ENCODE measurements at regions not wholly inside any gene's neighbourhood (a gene's known extent, or its start where the extent isn't known, plus 50 kb on each side); places are given as distances from the start of the nearest gene placed in this dataset.

DNA sequence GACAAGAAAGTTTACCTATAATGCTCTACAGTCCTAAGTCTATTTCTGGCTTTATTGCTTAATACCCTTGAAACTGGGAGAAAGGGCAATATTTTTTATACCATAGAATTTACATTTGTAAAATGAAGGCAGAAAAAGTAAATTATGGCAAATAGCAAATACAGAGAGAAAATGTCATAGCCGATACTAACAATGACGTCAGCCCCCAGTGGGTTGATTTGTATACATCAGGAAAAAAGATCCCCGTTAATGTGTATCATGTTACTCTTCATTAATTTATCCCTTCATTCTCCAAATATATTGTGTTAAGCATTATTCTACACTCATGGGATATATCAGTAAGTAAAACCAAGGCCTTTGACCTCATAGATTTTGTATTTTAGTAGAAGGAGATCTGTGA, 445.1 kb upstream of the SYT1 start:
- TF ChIP-seq, protein P1, sequence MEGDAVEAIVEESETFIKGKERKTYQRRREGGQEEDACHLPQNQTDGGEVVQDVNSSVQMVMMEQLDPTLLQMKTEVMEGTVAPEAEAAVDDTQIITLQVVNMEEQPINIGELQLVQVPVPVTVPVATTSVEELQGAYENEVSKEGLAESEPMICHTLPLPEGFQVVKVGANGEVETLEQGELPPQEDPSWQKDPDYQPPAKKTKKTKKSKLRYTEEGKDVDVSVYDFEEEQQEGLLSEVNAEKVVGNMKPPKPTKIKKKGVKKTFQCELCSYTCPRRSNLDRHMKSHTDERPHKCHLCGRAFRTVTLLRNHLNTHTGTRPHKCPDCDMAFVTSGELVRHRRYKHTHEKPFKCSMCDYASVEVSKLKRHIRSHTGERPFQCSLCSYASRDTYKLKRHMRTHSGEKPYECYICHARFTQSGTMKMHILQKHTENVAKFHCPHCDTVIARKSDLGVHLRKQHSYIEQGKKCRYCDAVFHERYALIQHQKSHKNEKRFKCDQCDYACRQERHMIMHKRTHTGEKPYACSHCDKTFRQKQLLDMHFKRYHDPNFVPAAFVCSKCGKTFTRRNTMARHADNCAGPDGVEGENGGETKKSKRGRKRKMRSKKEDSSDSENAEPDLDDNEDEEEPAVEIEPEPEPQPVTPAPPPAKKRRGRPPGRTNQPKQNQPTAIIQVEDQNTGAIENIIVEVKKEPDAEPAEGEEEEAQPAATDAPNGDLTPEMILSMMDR (IDR thresholded peaks at IDR 0.05), result no peak
- no peak for TF ChIP-seq EZH2phosphoT487 (IDR thresholded peaks at IDR 0.05)
- no peak for TF ChIP-seq EZH2 (IDR thresholded peaks at IDR 0.05)

Measured in neural progenitor cell (in vitro differentiated cells).